ENCODE measurements at regions not wholly inside any gene's neighbourhood (a gene's known extent, or its start where the extent isn't known, plus 50 kb on each side); places are given as distances from the start of the nearest gene placed in this dataset.

GRCh38 chr9:26369093-26369492 lies 523.5 kb downstream of the CAAP1 start:
- DNase-seq = no peak

GRCh38 chr9:26368241-26368640 lies 524.4 kb downstream of the CAAP1 start:
- no peak for DNase-seq

GRCh38 chr9:26361010-26361409 lies 531.6 kb downstream of the CAAP1 start:
- no peak for DNase-seq

- DNase-seq = no peak
Measured at GRCh38 chr9:26358836-26359235, 533.8 kb downstream of the CAAP1 start.

- DNase-seq = no peak
Measured at GRCh38 chr9:26357803-26358344, 534.7 kb downstream of the CAAP1 start.

- DNase-seq = no peak
Measured at GRCh38 chr9:26356491-26356890, 536.1 kb downstream of the CAAP1 start.

GRCh38 chr9:26346942-26347477 lies 545.6 kb downstream of the CAAP1 start:
- no peak for DNase-seq

- no peak for DNase-seq
Measured at GRCh38 chr9:26341545-26341944, 551.1 kb downstream of the CAAP1 start.

GRCh38 chr9:26339796-26340195 lies 552.8 kb downstream of the CAAP1 start:
- no peak for DNase-seq

- no peak for DNase-seq
Measured at GRCh38 chr9:26335116-26335515, 557.5 kb downstream of the CAAP1 start.

GRCh38 chr9:26334706-26335105 lies 557.9 kb downstream of the CAAP1 start:
- no peak for DNase-seq

GRCh38 chr9:26331223-26331622 lies 561.4 kb downstream of the CAAP1 start:
- DNase-seq = no peak

GRCh38 chr9:26329974-26330373 lies 562.6 kb downstream of the CAAP1 start:
- DNase-seq = no peak

- peak; percentile 27 for DNase-seq
Measured at GRCh38 chr9:26326563-26326962, 566.0 kb downstream of the CAAP1 start.

- DNase-seq = no peak
Measured at GRCh38 chr9:26325444-26325829, 567.2 kb downstream of the CAAP1 start.

GRCh38 chr9:26324786-26325443 lies 567.7 kb downstream of the CAAP1 start:
- DNase-seq = no peak

- no peak for DNase-seq
Measured at GRCh38 chr9:26321935-26322334, 570.7 kb downstream of the CAAP1 start.

GRCh38 chr9:26319859-26320258 lies 572.7 kb downstream of the CAAP1 start:
- no peak for DNase-seq

GRCh38 chr9:26313108-26313507 lies 579.5 kb downstream of the CAAP1 start:
- no peak for DNase-seq

GRCh38 chr9:26311463-26311995 lies 581.1 kb downstream of the CAAP1 start:
- no peak for DNase-seq

- DNase-seq = no peak
Measured at GRCh38 chr9:26310294-26310693, 582.3 kb downstream of the CAAP1 start.

GRCh38 chr9:26308328-26308727 lies 584.3 kb downstream of the CAAP1 start:
- DNase-seq = no peak

GRCh38 chr9:26301659-26302058 lies 590.9 kb downstream of the CAAP1 start:
- DNase-seq = no peak

- no peak for DNase-seq
Measured at GRCh38 chr9:26301046-26301445, 591.6 kb downstream of the CAAP1 start.

Measured in GF-D8 (cell line).